Eye (tissue), 1 donor: ENCODE measurements at regions not wholly inside any gene's neighbourhood (a gene's known extent, or its start where the extent isn't known, plus 50 kb on each side); places are given as distances from the start of the nearest gene placed in this dataset.

Experiments
- DNase-seq: peaks from one replicate; pipeline ENCODE4 v3.0.0-alpha.2; 2015

GRCh38 chr3:56983427-56983826 is 77.0 kb upstream of the SPATA12 start:
- no peak for DNase-seq

GRCh38 chr3:56981445-56982230 is 78.8 kb upstream of the SPATA12 start:
- DNase-seq = no peak

- DNase-seq = no peak
Observed at GRCh38 chr3:56980798-56981390, 79.6 kb upstream of the SPATA12 start.

GRCh38 chr3:56980243-56980642 is 80.2 kb upstream of the SPATA12 start:
- DNase-seq = no peak

GRCh38 chr3:56979791-56980190 is 80.7 kb upstream of the SPATA12 start:
- DNase-seq = no peak

GRCh38 chr3:56977561-56977889 is 82.9 kb upstream of the SPATA12 start:
- no peak for DNase-seq

- DNase-seq = peak; percentile 78
Observed at GRCh38 chr3:56976651-56977560, 83.6 kb upstream of the SPATA12 start.

GRCh38 chr3:56975567-56975966 is 84.9 kb upstream of the SPATA12 start:
- no peak for DNase-seq

GRCh38 chr3:56974247-56974930 is 86.1 kb upstream of the SPATA12 start:
- no peak for DNase-seq

- DNase-seq = no peak
Observed at GRCh38 chr3:56971816-56972215, 88.6 kb upstream of the SPATA12 start.

GRCh38 chr3:56971261-56971660 is 89.2 kb upstream of the SPATA12 start:
- no peak for DNase-seq

- no peak for DNase-seq
Observed at GRCh38 chr3:56970461-56970879, 90.0 kb upstream of the SPATA12 start.

- DNase-seq = no peak
Observed at GRCh38 chr3:56969851-56970250, 90.6 kb upstream of the SPATA12 start.

- no peak for DNase-seq
Observed at GRCh38 chr3:56966509-56966908, 94.0 kb upstream of the SPATA12 start.

- DNase-seq = no peak
Observed at GRCh38 chr3:56966104-56966503, 94.4 kb upstream of the SPATA12 start.

- no peak for DNase-seq
Observed at GRCh38 chr3:56962922-56963321, 97.5 kb upstream of the SPATA12 start.

GRCh38 chr3:56962206-56962605 is 98.3 kb upstream of the SPATA12 start:
- DNase-seq = no peak

- DNase-seq = no peak
Observed at GRCh38 chr3:56960234-56960917, 100.1 kb upstream of the SPATA12 start.

- no peak for DNase-seq
Observed at GRCh38 chr3:56958879-56959278, 101.6 kb upstream of the SPATA12 start.

- no peak for DNase-seq
Observed at GRCh38 chr3:56957522-56957921, 102.9 kb upstream of the SPATA12 start.

GRCh38 chr3:56956906-56957305 is 103.6 kb upstream of the SPATA12 start:
- DNase-seq = no peak

- peak; percentile 56 for DNase-seq
Observed at GRCh38 chr3:56955492-56956111, 104.9 kb upstream of the SPATA12 start.
